NB4 (cell line): ENCODE measurements at regions not wholly inside any gene's neighbourhood (a gene's known extent, or its start where the extent isn't known, plus 50 kb on each side); places are given as distances from the start of the nearest gene placed in this dataset.
"Not testable (repeated sequence)": the region's sequence is repeated elsewhere in the genome, so short reads cannot be mapped to it uniquely, and the experiment has no call there.

Experiments used
- DNase-seq: peaks from one replicate; pipeline ENCODE4 v3.0.0; 2010; ENCODE audit warnings: low read depth
- H3K4me3 ChIP-seq: one replicate; pipeline ENCODE4 v1.5.1; 2011; ENCODE audit warnings: mild to moderate bottlenecking, low read depth, low read length, moderate library complexity
- CTCF ChIP-seq: IDR thresholded peaks from one replicate; pipeline ENCODE4 v1.5.1; 2012; ENCODE audit warnings: low read depth, low read length
- MAX ChIP-seq: IDR thresholded peaks from 2 replicates; pipeline ENCODE4 v1.6.1; 2011; ENCODE audit warnings: low read depth, low read length
- MYC ChIP-seq: IDR thresholded peaks from 2 replicates; pipeline ENCODE4 v1.6.1; 2011; ENCODE audit warnings: low read depth, low read length
- POLR2A ChIP-seq: IDR thresholded peaks from 2 replicates; pipeline ENCODE4 v1.6.1; 2011; ENCODE audit warnings: mild to moderate bottlenecking; ENCODE audit not compliant: insufficient read length; ENCODE audit errors: extremely low read depth

- DNase-seq, result no peak
- TF ChIP-seq MAX, result no peak
- no peak for TF ChIP-seq MYC
- TF ChIP-seq CTCF, result no peak
- no peak for TF ChIP-seq POLR2A
- no peak overlapping the region for H3K4me3 ChIP-seq
These were observed 860.2 kb downstream of the FSTL5 start for GRCh38 chr4:161303551-161303950.

GRCh38 chr4:161291222-161291621, 872.6 kb downstream of the FSTL5 start:
- no peak for DNase-seq
- H3K4me3 ChIP-seq, result no peak overlapping the region
- no peak for TF ChIP-seq POLR2A
- TF ChIP-seq CTCF, result no peak

GRCh38 chr4:161287678-161288352, 876.0 kb downstream of the FSTL5 start:
- TF ChIP-seq MAX, result no peak
- TF ChIP-seq CTCF, result no peak
- TF ChIP-seq MYC, result no peak
- no peak for TF ChIP-seq POLR2A
- no peak overlapping the region for H3K4me3 ChIP-seq

DNA sequence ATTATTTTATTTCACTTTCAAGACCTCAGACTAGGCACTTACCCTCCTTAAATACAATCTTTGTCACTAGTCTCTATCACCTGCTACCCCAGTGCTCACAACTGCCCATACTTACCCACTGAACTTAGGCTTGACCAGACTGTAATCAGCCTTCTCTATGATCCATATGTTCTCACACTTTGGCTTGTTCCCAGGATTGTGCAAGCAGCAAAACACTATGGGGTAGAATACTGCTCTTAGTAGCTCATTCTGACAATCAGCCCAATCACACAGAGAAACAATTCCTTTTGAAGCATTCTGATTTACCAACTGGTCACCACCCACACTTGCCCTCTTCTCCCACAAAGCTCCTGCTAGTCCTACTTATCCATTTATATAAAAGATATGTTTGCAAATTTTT, 878.3 kb downstream of the FSTL5 start:
- DNase-seq, result no peak
- no peak overlapping the region for H3K4me3 ChIP-seq
- no peak for TF ChIP-seq MYC
- no peak for TF ChIP-seq POLR2A
- TF ChIP-seq MAX, result no peak
- TF ChIP-seq CTCF, result no peak

More at GRCh38 chr4:161287678-161288352, 876.0 kb downstream of the FSTL5 start:
- no peak for DNase-seq

GRCh38 chr4:161280929-161281328, 882.9 kb downstream of the FSTL5 start:
- no peak overlapping the region for H3K4me3 ChIP-seq
- no peak for TF ChIP-seq MYC
- no peak for TF ChIP-seq POLR2A
- TF ChIP-seq MAX, result no peak
- no peak for TF ChIP-seq CTCF
- DNase-seq, result no peak

GRCh38 chr4:161279095-161279494, 884.7 kb downstream of the FSTL5 start:
- TF ChIP-seq MYC, result no peak
- TF ChIP-seq MAX, result no peak
- no peak for TF ChIP-seq POLR2A
- TF ChIP-seq CTCF, result no peak
- H3K4me3 ChIP-seq, result no peak overlapping the region
- DNase-seq, result no peak

DNA sequence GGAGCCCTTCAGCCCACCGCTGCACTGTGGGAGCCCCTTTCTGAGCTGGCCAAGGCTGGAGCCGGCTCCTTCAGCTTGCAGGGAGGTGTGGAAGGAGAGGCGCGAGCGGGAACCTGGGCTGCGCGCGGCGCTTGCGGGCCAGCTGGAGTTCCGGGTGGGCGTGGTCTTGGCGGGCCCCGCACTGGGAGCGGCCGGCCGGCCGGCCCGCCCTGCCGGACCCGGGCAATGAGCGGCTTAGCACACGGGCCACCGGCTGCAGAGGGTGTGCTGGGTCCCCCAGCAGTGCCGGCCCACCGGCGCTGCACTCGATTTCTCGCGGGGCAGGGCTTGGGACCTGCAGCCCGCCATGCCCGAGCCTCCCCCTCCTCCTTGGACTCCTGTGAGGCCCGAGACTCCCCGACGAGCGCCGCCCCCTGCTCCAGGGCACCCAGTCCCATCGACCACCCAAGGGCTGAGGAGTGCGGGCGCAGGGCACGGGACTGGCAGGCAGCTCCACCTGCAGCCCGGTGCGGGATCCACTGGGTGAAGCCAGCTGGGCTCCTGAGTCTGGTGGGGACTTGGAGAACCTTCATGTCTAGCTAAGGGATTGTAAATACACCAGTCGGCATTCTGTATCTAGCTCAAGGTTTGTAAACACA, 886.5 kb downstream of the FSTL5 start:
- not testable (repeated sequence) for DNase-seq, H3K4me3 ChIP-seq
